CD4-positive, alpha-beta T cell treated with Interferon gamma for 1 hour (primary cell): ENCODE measurements at regions not wholly inside any gene's neighbourhood (a gene's known extent, or its start where the extent isn't known, plus 50 kb on each side); places are given as distances from the start of the nearest gene placed in this dataset.

Experiments
- DNase-seq: peaks from one replicate; pipeline ENCODE4 v3.0.0-alpha.2; 2020

GRCh38 chr11:70661761-70662501, 263.6 kb downstream of the CTTN start:
- DNase-seq, result no peak

- DNase-seq, result no peak
Measured at GRCh38 chr11:70662691-70663098, 264.4 kb downstream of the CTTN start.

GRCh38 chr11:70663815-70664214, 265.5 kb downstream of the CTTN start:
- DNase-seq, result no peak

GRCh38 chr11:70666311-70666710, 268.0 kb downstream of the CTTN start:
- no peak for DNase-seq

GRCh38 chr11:70667767-70668166, 269.4 kb downstream of the CTTN start:
- DNase-seq, result no peak

GRCh38 chr11:70668204-70669202, 270.2 kb downstream of the CTTN start:
- no peak for DNase-seq

GRCh38 chr11:70669281-70669680, 271.0 kb downstream of the CTTN start:
- DNase-seq, result no peak

- DNase-seq, result no peak
Measured at GRCh38 chr11:70669871-70670675, 271.7 kb downstream of the CTTN start.

- DNase-seq, result no peak
Measured at GRCh38 chr11:70670676-70671034, 272.3 kb downstream of the CTTN start.

- DNase-seq, result no peak
Measured at GRCh38 chr11:70671083-70671482, 272.8 kb downstream of the CTTN start.

GRCh38 chr11:70671611-70672010, 273.3 kb downstream of the CTTN start:
- no peak for DNase-seq

GRCh38 chr11:70672991-70673653, 274.8 kb downstream of the CTTN start:
- DNase-seq, result no peak

GRCh38 chr11:70674605-70675004, 276.3 kb downstream of the CTTN start:
- no peak for DNase-seq

- no peak for DNase-seq
Measured at GRCh38 chr11:70675697-70676374, 277.5 kb downstream of the CTTN start.

- DNase-seq, result no peak
Measured at GRCh38 chr11:70677232-70677916, 279.0 kb downstream of the CTTN start.

- no peak for DNase-seq
Measured at GRCh38 chr11:70678931-70679900, 280.9 kb downstream of the CTTN start.

- no peak for DNase-seq
Measured at GRCh38 chr11:70680781-70681281, 282.5 kb downstream of the CTTN start.

GRCh38 chr11:70682056-70682455, 283.7 kb downstream of the CTTN start:
- DNase-seq, result no peak

GRCh38 chr11:70682760-70683159, 284.4 kb downstream of the CTTN start:
- no peak for DNase-seq

GRCh38 chr11:70687716-70688115, 289.4 kb downstream of the CTTN start:
- no peak for DNase-seq
